ENCODE measurements at regions not wholly inside any gene's neighbourhood (a gene's known extent, or its start where the extent isn't known, plus 50 kb on each side); places are given as distances from the start of the nearest gene placed in this dataset.

GRCh38 chr13:84080748-84081530, 198.7 kb upstream of the SLITRK1 start:
- Histone ChIP-seq H3K4me3 (ENCODE audit: low read length) (no peak overlapping the region), H3K4me1 (ENCODE audit: control insufficient read depth, insufficient read depth, low read length) (no peaks in the 10 kb centered on the region), H3K9me3 (ENCODE audit: control insufficient read depth, insufficient read depth, low read length) (no peaks in the 10 kb centered on the region), H3K27ac (ENCODE audit: low read length) (no peak overlapping the region), H3K27me3 (ENCODE audit: control insufficient read depth, insufficient read depth, low read length) (no peaks in the 10 kb centered on the region), H3K36me3 (ENCODE audit: control insufficient read depth, insufficient read depth, low read length) (no peaks in the 10 kb centered on the region)
- no CpG with 5 or more reads among the region's 7 CpGs for WGBS (ENCODE audit: insufficient coverage, insufficient read length)
- DNase-seq (ENCODE audit: low read depth, low spot score) = no peak

GRCh38 chr13:84077271-84077670, 195.0 kb upstream of the SLITRK1 start:
- no peaks in the 10 kb centered on the region for H3K36me3 ChIP-seq (ENCODE audit: control insufficient read depth, insufficient read depth, low read length)
- H3K27ac ChIP-seq (ENCODE audit: low read length) = no peak overlapping the region
- no peaks in the 10 kb centered on the region for H3K27me3 ChIP-seq (ENCODE audit: control insufficient read depth, insufficient read depth, low read length)
- no peaks in the 10 kb centered on the region for H3K9me3 ChIP-seq (ENCODE audit: control insufficient read depth, insufficient read depth, low read length)
- DNase-seq (ENCODE audit: low read depth, low spot score) = no peak
- no peak overlapping the region for H3K4me3 ChIP-seq (ENCODE audit: low read length)
- H3K4me1 ChIP-seq (ENCODE audit: control insufficient read depth, insufficient read depth, low read length) = no peaks in the 10 kb centered on the region

DNA sequence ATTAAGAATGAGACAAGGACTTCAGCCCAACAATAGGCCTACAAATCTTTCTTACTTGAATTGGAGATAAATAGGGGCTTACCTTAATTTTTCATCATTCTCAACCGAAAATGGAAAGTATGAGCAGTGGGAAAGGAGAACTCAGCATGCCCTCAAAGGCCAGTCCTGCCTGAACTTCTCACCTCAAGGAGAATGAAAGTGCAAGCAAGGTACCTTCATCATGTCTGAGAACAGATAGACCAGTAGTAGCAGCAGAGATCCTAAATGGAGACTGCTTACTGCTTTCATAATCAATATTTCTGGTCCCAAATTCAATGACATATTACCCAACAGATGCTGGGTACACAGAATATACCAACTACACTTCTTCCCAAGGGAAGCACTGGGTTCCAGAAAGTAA, 194.0 kb upstream of the SLITRK1 start:
- Histone ChIP-seq H3K9me3 (ENCODE audit: control insufficient read depth, insufficient read depth, low read length) (no peaks in the 10 kb centered on the region), H3K27me3 (ENCODE audit: control insufficient read depth, insufficient read depth, low read length) (no peaks in the 10 kb centered on the region), H3K27ac (ENCODE audit: low read length) (no peak overlapping the region), H3K36me3 (ENCODE audit: control insufficient read depth, insufficient read depth, low read length) (no peaks in the 10 kb centered on the region), H3K4me3 (ENCODE audit: low read length) (no peak overlapping the region), H3K4me1 (ENCODE audit: control insufficient read depth, insufficient read depth, low read length) (no peaks in the 10 kb centered on the region)
- DNase-seq (ENCODE audit: low read depth, low spot score) = no peak
- WGBS (ENCODE audit: insufficient coverage, insufficient read length) = no CpG with 5 or more reads among the region's 1 CpG

DNA sequence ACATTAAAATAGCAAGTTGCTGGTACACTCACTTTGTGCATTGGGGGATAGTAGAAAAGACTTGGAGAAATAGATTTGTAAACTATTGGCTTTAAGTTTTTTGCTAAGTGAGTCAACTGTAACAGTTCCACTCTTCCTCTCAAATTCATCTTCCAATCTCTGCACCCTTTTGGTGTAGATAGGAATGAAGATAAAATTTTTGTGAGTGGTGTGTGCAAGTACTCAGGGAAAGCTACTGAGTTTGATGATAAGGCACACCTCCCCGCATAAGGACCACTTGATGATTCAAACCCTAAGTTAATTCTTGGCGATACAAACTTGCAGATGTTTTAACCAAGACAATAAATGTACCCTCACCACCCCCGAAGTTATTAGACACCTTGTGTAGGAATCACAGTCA, 168.3 kb upstream of the SLITRK1 start:
- no peak overlapping the region for H3K4me3 ChIP-seq (ENCODE audit: low read length)
- no peaks in the 10 kb centered on the region for H3K36me3 ChIP-seq (ENCODE audit: control insufficient read depth, insufficient read depth, low read length)
- H3K9me3 ChIP-seq (ENCODE audit: control insufficient read depth, insufficient read depth, low read length) = no peaks in the 10 kb centered on the region
- no peaks in the 10 kb centered on the region for H3K4me1 ChIP-seq (ENCODE audit: control insufficient read depth, insufficient read depth, low read length)
- DNase-seq (ENCODE audit: low read depth, low spot score) = no peak
- H3K27me3 ChIP-seq (ENCODE audit: control insufficient read depth, insufficient read depth, low read length) = no peaks in the 10 kb centered on the region
- no peak overlapping the region for H3K27ac ChIP-seq (ENCODE audit: low read length)
- no CpG with 5 or more reads among the region's 3 CpGs for WGBS (ENCODE audit: insufficient coverage, insufficient read length)

- no peaks in the 10 kb centered on the region for H3K9me3 ChIP-seq (ENCODE audit: control insufficient read depth, insufficient read depth, low read length)
- H3K4me1 ChIP-seq (ENCODE audit: control insufficient read depth, insufficient read depth, low read length) = no peaks in the 10 kb centered on the region
- H3K36me3 ChIP-seq (ENCODE audit: control insufficient read depth, insufficient read depth, low read length) = no peaks in the 10 kb centered on the region
- no CpG with 5 or more reads among the region's 2 CpGs for WGBS (ENCODE audit: insufficient coverage, insufficient read length)
- no peaks in the 10 kb centered on the region for H3K27me3 ChIP-seq (ENCODE audit: control insufficient read depth, insufficient read depth, low read length)
- no peak overlapping the region for H3K4me3 ChIP-seq (ENCODE audit: low read length)
- H3K27ac ChIP-seq (ENCODE audit: low read length) = no peak overlapping the region
- DNase-seq (ENCODE audit: low read depth, low spot score) = no peak
Observed at GRCh38 chr13:84049443-84050219, 167.4 kb upstream of the SLITRK1 start.

GRCh38 chr13:84044805-84045204, 162.5 kb upstream of the SLITRK1 start:
- no peaks in the 10 kb centered on the region for H3K27me3 ChIP-seq (ENCODE audit: control insufficient read depth, insufficient read depth, low read length)
- H3K36me3 ChIP-seq (ENCODE audit: control insufficient read depth, insufficient read depth, low read length) = no peaks in the 10 kb centered on the region
- WGBS (ENCODE audit: insufficient coverage, insufficient read length) = no CpG with 5 or more reads among the region's 2 CpGs
- no peak overlapping the region for H3K27ac ChIP-seq (ENCODE audit: low read length)
- no peaks in the 10 kb centered on the region for H3K9me3 ChIP-seq (ENCODE audit: control insufficient read depth, insufficient read depth, low read length)
- DNase-seq (ENCODE audit: low read depth, low spot score) = no peak
- no peak overlapping the region for H3K4me3 ChIP-seq (ENCODE audit: low read length)
- H3K4me1 ChIP-seq (ENCODE audit: control insufficient read depth, insufficient read depth, low read length) = no peaks in the 10 kb centered on the region

GRCh38 chr13:84038001-84038400, 155.7 kb upstream of the SLITRK1 start:
- no peak overlapping the region for H3K4me3 ChIP-seq (ENCODE audit: low read length)
- DNase-seq (ENCODE audit: low read depth, low spot score) = no peak
- no peaks in the 10 kb centered on the region for H3K4me1 ChIP-seq (ENCODE audit: control insufficient read depth, insufficient read depth, low read length)
- no CpG with 5 or more reads among the region's 1 CpG for WGBS (ENCODE audit: insufficient coverage, insufficient read length)
- H3K9me3 ChIP-seq (ENCODE audit: control insufficient read depth, insufficient read depth, low read length) = no peaks in the 10 kb centered on the region
- no peak overlapping the region for H3K27ac ChIP-seq (ENCODE audit: low read length)
- H3K27me3 ChIP-seq (ENCODE audit: control insufficient read depth, insufficient read depth, low read length) = no peaks in the 10 kb centered on the region
- H3K36me3 ChIP-seq (ENCODE audit: control insufficient read depth, insufficient read depth, low read length) = no peaks in the 10 kb centered on the region

DNA sequence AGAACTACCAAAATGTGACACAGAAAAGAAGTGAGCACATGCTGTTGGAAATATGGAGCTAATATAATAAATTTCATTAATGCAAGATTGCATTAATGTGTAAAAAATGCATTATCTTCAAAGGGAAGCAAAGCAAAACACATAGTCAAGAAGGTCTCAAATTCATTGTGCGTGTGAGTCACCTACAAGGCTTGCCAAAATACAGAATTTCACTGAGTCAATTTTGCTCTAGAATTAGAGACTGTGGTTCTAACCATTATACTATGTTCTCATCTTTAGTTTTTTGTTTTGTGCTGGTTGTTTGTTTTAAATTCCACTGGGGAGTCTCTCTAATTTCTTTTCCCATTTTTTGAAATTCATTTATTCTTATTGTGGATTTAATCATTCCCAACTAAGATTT, 149.8 kb upstream of the SLITRK1 start:
- no CpG with 5 or more reads among the region's 1 CpG for WGBS (ENCODE audit: insufficient coverage, insufficient read length)
- Histone ChIP-seq H3K36me3 (ENCODE audit: control insufficient read depth, insufficient read depth, low read length) (no peaks in the 10 kb centered on the region), H3K4me1 (ENCODE audit: control insufficient read depth, insufficient read depth, low read length) (no peaks in the 10 kb centered on the region), H3K9me3 (ENCODE audit: control insufficient read depth, insufficient read depth, low read length) (no peaks in the 10 kb centered on the region), H3K4me3 (ENCODE audit: low read length) (no peak overlapping the region), H3K27me3 (ENCODE audit: control insufficient read depth, insufficient read depth, low read length) (peaks cover 3% of the 10 kb centered on the region; the same call in 1 of the 2 replicates), H3K27ac (ENCODE audit: low read length) (no peak overlapping the region)
- no peak for DNase-seq (ENCODE audit: low read depth, low spot score)

- Histone ChIP-seq H3K9me3 (ENCODE audit: control insufficient read depth, insufficient read depth, low read length) (no peaks in the 10 kb centered on the region), H3K4me1 (ENCODE audit: control insufficient read depth, insufficient read depth, low read length) (no peaks in the 10 kb centered on the region), H3K36me3 (ENCODE audit: control insufficient read depth, insufficient read depth, low read length) (no peaks in the 10 kb centered on the region), H3K27ac (ENCODE audit: low read length) (no peak overlapping the region), H3K27me3 (ENCODE audit: control insufficient read depth, insufficient read depth, low read length) (peaks cover 3% of the 10 kb centered on the region; the same call in 1 of the 2 replicates), H3K4me3 (ENCODE audit: low read length) (no peak overlapping the region)
- no peak for DNase-seq (ENCODE audit: low read depth, low spot score)
- no CpG with 5 or more reads among the region's 4 CpGs for WGBS (ENCODE audit: insufficient coverage, insufficient read length)
Observed at GRCh38 chr13:84031120-84031519, 148.8 kb upstream of the SLITRK1 start.

DNA sequence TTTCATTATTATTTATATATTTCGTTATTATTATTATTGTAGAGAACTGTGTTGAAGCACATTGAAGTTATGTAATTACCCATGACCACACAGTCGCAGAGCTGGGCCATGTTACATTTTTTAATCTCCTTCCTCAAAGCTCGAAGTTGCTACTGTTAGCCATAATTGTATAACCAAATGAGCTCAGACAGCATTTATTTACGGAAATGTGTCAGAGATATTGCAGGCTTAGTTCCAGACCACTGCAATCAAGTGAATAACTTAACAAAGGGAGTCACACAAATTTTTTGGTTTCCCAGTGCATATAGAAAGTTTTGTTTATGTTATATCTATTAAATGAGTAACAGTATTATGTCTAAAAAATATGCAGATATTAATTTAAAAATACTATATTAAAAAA, 147.1 kb upstream of the SLITRK1 start:
- DNase-seq (ENCODE audit: low read depth, low spot score) = no peak
- Histone ChIP-seq H3K9me3 (ENCODE audit: control insufficient read depth, insufficient read depth, low read length) (no peaks in the 10 kb centered on the region), H3K4me1 (ENCODE audit: control insufficient read depth, insufficient read depth, low read length) (no peaks in the 10 kb centered on the region)

More for the DNA sequence above, 147.1 kb upstream of the SLITRK1 start:
- H3K27me3 ChIP-seq (ENCODE audit: control insufficient read depth, insufficient read depth, low read length) = peaks cover 3% of the 10 kb centered on the region; the same call in 1 of the 2 replicates
- no peak overlapping the region for H3K4me3 ChIP-seq (ENCODE audit: low read length)
- no peak overlapping the region for H3K27ac ChIP-seq (ENCODE audit: low read length)
- no CpG with 5 or more reads among the region's 4 CpGs for WGBS (ENCODE audit: insufficient coverage, insufficient read length)
- H3K36me3 ChIP-seq (ENCODE audit: control insufficient read depth, insufficient read depth, low read length) = no peaks in the 10 kb centered on the region

All from iPS DF 6.9 (cell line).